ENCODE measurements at regions not wholly inside any gene's neighbourhood (a gene's known extent, or its start where the extent isn't known, plus 50 kb on each side); places are given as distances from the start of the nearest gene placed in this dataset.

DNA sequence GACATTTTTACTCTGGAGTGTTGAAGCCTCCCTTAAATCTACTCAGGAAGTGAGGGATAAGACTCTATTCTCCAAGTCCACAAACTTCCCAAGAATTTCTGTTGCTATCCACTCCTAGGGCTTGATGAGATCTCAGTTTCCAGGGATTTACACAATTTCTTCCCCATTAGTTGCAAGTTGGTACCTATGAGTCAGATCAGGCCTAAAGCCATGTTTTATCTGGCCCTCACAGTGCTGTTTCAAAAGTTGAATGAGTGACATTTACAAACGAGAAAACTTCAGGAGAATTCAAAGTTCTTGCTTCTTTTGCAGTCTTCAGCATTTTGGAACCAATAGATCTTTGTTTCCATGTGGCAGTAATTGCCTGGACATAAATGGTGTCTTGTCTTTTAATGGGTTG is 156.4 kb upstream of the SYT10 start:
- Histone ChIP-seq H3K9ac (ENCODE audit: low read length) (no peak overlapping the region), H3F3A (ENCODE audit: insufficient read depth, low read length, poor library complexity, severe bottlenecking) (no peaks in the 10 kb centered on the region), H2AFZ (ENCODE audit: low read depth, low read length) (no peak overlapping the region), H3K4me3 (ENCODE audit: low read length) (no peak overlapping the region), H3K9me3 (ENCODE audit: low read length) (no peaks in the 10 kb centered on the region), H3K27me3 (ENCODE audit: insufficient read depth, low read depth, low read length) (no peaks in the 10 kb centered on the region), H4K20me1 (ENCODE audit: insufficient read depth) (no peaks in the 10 kb centered on the region), H3K27ac (ENCODE audit: low read length) (no peak overlapping the region), H3K79me2 (replicated peaks; ENCODE audit: insufficient read depth, low read length) (no peaks in the 10 kb centered on the region), H3K36me3 (ENCODE audit: insufficient read depth, low read length) (peaks cover 5% of the 10 kb centered on the region), H3K4me2 (ENCODE audit: low read length) (no peak overlapping the region), H3K9me2 (ENCODE audit: insufficient read depth, low read length) (no peaks in the 10 kb centered on the region)
- TF ChIP-seq EP300 (conservative IDR thresholded peaks at IDR 0.05; ENCODE audit: poor library complexity, severe bottlenecking) (no peak), REST (IDR thresholded peaks at IDR 0.05; ENCODE audit: borderline replicate concordance) (no peak), TAF1 (IDR thresholded peaks at IDR 0.05; ENCODE audit: low read depth) (no peak)

DNA sequence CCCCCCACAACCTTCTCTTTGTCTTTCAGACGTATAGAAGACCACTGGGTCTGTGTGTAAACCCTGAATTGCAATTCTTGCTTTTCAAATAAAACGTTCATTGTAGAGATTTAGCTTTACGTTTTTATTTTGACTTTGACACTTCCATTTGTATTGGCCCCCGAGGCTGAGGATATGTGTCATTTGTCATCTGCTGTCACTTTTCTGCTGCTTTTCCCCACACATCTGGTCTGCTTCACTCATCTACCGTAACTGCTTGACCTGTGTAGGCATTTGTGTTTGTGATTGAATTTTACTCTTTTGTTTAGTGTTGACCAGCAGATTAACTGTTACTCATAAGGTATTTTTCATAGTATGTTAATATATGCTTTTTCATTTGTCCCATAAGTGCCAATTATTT is 157.2 kb upstream of the SYT10 start:
- H3K36me3 ChIP-seq (ENCODE audit: insufficient read depth, low read length): peaks cover 5% of the 10 kb centered on the region
- H2AFZ ChIP-seq (ENCODE audit: low read depth, low read length): no peak overlapping the region
- H3K9me2 ChIP-seq (ENCODE audit: insufficient read depth, low read length): no peaks in the 10 kb centered on the region
- no peaks in the 10 kb centered on the region for H3K9me3 ChIP-seq (ENCODE audit: low read length)
- no peak overlapping the region for H3K9ac ChIP-seq (ENCODE audit: low read length)
- no peaks in the 10 kb centered on the region for H4K20me1 ChIP-seq (ENCODE audit: insufficient read depth)
- H3K27me3 ChIP-seq (ENCODE audit: insufficient read depth, low read depth, low read length): no peaks in the 10 kb centered on the region
- no peak overlapping the region for H3K4me3 ChIP-seq (ENCODE audit: low read length)
- H3F3A ChIP-seq (ENCODE audit: insufficient read depth, low read length, poor library complexity, severe bottlenecking): no peaks in the 10 kb centered on the region
- TF ChIP-seq MXI1 (conservative IDR thresholded peaks at IDR 0.05; ENCODE audit: poor library complexity, severe bottlenecking) (no peak), SMC3 (conservative IDR thresholded peaks at IDR 0.05; ENCODE audit: poor library complexity) (no peak), REST (IDR thresholded peaks at IDR 0.05; ENCODE audit: borderline replicate concordance) (no peak)
- H3K79me2 ChIP-seq (replicated peaks; ENCODE audit: insufficient read depth, low read length): no peaks in the 10 kb centered on the region
- no peak overlapping the region for H3K27ac ChIP-seq (ENCODE audit: low read length)
- no peak overlapping the region for H3K4me2 ChIP-seq (ENCODE audit: low read length)

- H3K9me3 ChIP-seq (ENCODE audit: low read length): no peaks in the 10 kb centered on the region
- no peaks in the 10 kb centered on the region for H3K27me3 ChIP-seq (ENCODE audit: insufficient read depth, low read depth, low read length)
- no peak overlapping the region for H3K4me3 ChIP-seq (ENCODE audit: low read length)
- no peak overlapping the region for H2AFZ ChIP-seq (ENCODE audit: low read depth, low read length)
- no peaks in the 10 kb centered on the region for H3F3A ChIP-seq (ENCODE audit: insufficient read depth, low read length, poor library complexity, severe bottlenecking)
- no peaks in the 10 kb centered on the region for H3K79me2 ChIP-seq (replicated peaks; ENCODE audit: insufficient read depth, low read length)
- TF ChIP-seq POLR2AphosphoS5 (IDR thresholded peaks at IDR 0.05) (no peak), CTCF (IDR thresholded peaks at IDR 0.05; ENCODE audit: poor library complexity, severe bottlenecking) (no peak), EP300 (conservative IDR thresholded peaks at IDR 0.05; ENCODE audit: poor library complexity, severe bottlenecking) (no peak), REST (IDR thresholded peaks at IDR 0.05; ENCODE audit: borderline replicate concordance) (no peak), TAF1 (IDR thresholded peaks at IDR 0.05; ENCODE audit: low read depth) (no peak), RAD21 (conservative IDR thresholded peaks at IDR 0.05) (no peak), SMC3 (conservative IDR thresholded peaks at IDR 0.05; ENCODE audit: poor library complexity) (no peak)
- H3K9ac ChIP-seq (ENCODE audit: low read length): no peak overlapping the region
- H3K27ac ChIP-seq (ENCODE audit: low read length): no peak overlapping the region
- no peak overlapping the region for H3K4me2 ChIP-seq (ENCODE audit: low read length)
- no peaks in the 10 kb centered on the region for H4K20me1 ChIP-seq (ENCODE audit: insufficient read depth)
- peaks cover 5% of the 10 kb centered on the region for H3K36me3 ChIP-seq (ENCODE audit: insufficient read depth, low read length)
- no peaks in the 10 kb centered on the region for H3K9me2 ChIP-seq (ENCODE audit: insufficient read depth, low read length)
These were observed 162.9 kb upstream of the SYT10 start for GRCh38 chr12:33602515-33602914.

All from neural cell (in vitro differentiated cells).